ENCODE measurements at regions not wholly inside any gene's neighbourhood (a gene's known extent, or its start where the extent isn't known, plus 50 kb on each side); places are given as distances from the start of the nearest gene placed in this dataset.

DNA sequence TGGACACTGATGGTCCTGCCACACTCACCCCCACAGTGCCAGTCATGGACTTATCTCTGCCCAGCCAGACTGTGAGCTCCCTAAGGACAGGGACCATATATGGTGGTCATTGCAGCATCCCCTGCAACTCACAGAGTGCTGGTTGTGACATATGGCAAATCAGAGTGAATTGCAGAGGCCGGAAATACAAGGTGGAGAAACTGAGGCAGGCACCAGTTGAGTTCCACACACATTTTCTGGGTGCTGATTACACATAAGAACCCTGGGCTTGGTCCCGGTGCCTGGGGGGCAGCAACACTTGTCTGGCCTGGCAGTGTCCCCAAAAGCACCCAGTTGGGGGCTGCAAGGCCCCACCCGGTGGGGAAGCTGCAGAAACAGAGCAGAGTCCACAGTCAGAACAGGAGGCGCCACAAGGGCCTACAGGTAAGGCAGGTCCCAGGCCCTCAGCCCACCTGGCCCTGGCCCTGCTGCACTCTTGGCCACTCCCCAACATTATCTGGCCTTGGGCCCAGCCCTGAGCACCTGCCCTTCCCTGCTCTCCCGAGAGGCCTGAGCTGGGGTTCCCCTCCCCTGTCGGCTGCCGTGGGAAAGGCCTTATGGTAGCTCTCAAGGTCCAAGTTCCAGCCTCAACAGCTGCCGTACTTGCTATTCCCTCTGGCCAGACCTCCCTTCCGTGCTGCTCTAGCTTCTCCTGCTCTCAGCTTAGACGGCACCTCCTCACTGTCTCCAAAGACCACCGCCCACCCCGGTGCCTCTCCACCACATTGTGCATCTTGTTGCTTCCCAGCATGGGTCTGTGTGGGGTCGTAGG is 140.8 kb upstream of the PTPN1 start:
- no peak for DNase-seq (ENCODE audit: low spot score)

GRCh38 chr20:50370036-50370566 is 140.1 kb upstream of the PTPN1 start:
- DNase-seq (ENCODE audit: low spot score) = no peak
- no peak for TF ChIP-seq CTCF (IDR thresholded peaks at IDR 0.05; ENCODE audit: extremely low read depth, missing control alignments)

More for the DNA sequence above, 140.8 kb upstream of the PTPN1 start:
- TF ChIP-seq CTCF (IDR thresholded peaks at IDR 0.05; ENCODE audit: extremely low read depth, missing control alignments) = no peak

- TF ChIP-seq CTCF (IDR thresholded peaks at IDR 0.05; ENCODE audit: extremely low read depth, missing control alignments) = no peak
- no peak for DNase-seq (ENCODE audit: low spot score)
Measured at GRCh38 chr20:50371878-50372769, 138.1 kb upstream of the PTPN1 start.

DNA sequence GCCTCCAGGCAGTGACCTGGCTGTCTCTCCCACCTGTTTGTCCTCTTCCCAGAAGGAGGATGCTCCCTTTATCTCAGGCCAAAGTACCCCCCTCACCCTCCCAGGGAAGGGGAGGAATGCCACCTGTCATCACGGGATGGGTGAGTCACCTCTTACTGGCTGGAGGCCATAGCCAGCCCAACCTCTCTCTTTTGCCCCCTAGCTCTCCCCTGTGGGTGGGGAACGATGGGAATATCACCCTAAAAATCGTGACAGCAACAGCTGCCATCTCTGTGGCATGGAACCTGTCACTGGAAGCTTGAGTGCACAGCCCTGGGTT is 137.5 kb upstream of the PTPN1 start:
- no peak for DNase-seq (ENCODE audit: low spot score)
- no peak for TF ChIP-seq CTCF (IDR thresholded peaks at IDR 0.05; ENCODE audit: extremely low read depth, missing control alignments)

- DNase-seq (ENCODE audit: low spot score) = no peak
- no peak for TF ChIP-seq CTCF (IDR thresholded peaks at IDR 0.05; ENCODE audit: extremely low read depth, missing control alignments)
Measured at GRCh38 chr20:50373674-50374286, 136.4 kb upstream of the PTPN1 start.

DNA sequence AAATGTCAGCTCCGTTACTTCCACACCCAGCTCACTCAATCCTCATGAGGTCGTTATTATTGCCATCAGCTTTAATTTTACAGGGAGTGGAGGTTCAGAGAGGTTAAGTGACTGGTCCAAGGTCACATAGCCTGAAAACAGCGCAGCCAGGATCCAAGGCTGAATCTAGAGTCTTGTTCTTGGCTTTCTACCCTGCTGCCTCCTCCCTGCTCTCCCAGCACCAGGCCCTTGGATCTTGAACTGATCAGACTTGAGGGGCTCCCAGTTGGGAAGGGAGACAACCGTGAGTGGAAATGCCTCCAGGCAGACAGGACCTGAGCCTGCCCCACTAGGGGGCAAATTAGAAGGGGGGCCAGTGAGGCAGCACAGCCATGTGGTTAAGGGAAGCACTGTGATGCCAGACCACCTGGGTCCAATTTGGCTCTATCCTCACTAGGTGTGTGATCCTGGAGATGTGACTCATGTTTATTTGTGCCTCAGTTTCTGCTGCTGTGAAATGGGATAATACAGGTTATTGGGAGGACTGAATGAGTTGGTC is 135.6 kb upstream of the PTPN1 start:
- TF ChIP-seq CTCF (IDR thresholded peaks at IDR 0.05; ENCODE audit: extremely low read depth, missing control alignments) = no peak
- DNase-seq (ENCODE audit: low spot score) = no peak
